ENCODE measurements at regions not wholly inside any gene's neighbourhood (a gene's known extent, or its start where the extent isn't known, plus 50 kb on each side); places are given as distances from the start of the nearest gene placed in this dataset.

DNA sequence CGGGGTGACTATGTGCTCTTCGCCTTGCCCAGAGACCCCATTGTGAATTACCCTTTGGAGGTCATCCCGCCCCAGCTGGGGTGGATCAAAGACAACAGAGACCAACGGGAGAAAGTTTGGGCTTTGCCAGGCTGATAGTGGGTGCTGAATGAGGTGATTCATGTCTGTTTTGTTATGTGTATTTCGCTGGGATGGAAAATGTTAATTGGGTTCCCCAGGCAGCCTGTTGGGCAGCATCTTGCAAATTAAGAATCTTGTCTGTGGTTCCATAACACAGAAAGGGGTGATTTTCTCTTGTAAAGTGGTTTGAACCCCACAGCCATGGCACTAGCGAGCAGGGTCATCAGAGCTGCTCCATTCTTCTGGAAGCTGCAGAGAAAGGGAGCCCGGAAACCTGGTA, 63.1 kb upstream of the UNC93A start:
- Histone ChIP-seq H3K79me2 (ENCODE audit: insufficient read depth, low read length) (no peaks in the 10 kb centered on the region), H3K4me1 (ENCODE audit: control insufficient read depth in 1 of 2, insufficient read depth in 2 of 2, low read length in 2 of 2) (peaks cover 3 to 11% of the 10 kb centered on the region in 2 experiments; a peak in 3 of 4 replicates), H3K9ac (ENCODE audit: low read length) (no peak overlapping the region), H3K9me2 (ENCODE audit: insufficient read depth) (no peaks in the 10 kb centered on the region), H4K20me1 (ENCODE audit: insufficient read depth) (no peaks in the 10 kb centered on the region), H3K36me3 (ENCODE audit: control insufficient read depth in 1 of 2, insufficient read depth in 2 of 2, low read length in 2 of 2) (no peaks in the 10 kb centered on the region), H3K27ac (ENCODE audit: low read depth, low read length) (no peak overlapping the region), H3K4me3 (replicated peaks in 1 of 2; ENCODE audit: low read depth in 1 of 2, low read length in 2 of 2) (no peak overlapping the region), H3K4me2 (ENCODE audit: low read length) (no peak overlapping the region), H2AFZ (ENCODE audit: low read depth, low read length, poor library complexity, severe bottlenecking) (no peak overlapping the region), H3K27me3 (ENCODE audit: insufficient read depth, low read length) (peaks cover 51% of the 10 kb centered on the region), H3K9me3 (ENCODE audit: control insufficient read depth in 1 of 2, insufficient read depth in 1 of 2, low read depth in 1 of 2, low read length in 2 of 2) (no peaks in the 10 kb centered on the region)
- intact Hi-C loops (cut with micrococcal nuclease) = no loop called here
- DNase-seq (ENCODE audit: low read depth, low spot score) = no peak
- ChIA-PET POLR2A (no interaction called here), RAD21 (ENCODE audit: low non-redundant PET in 1 of 2, low total read pairs in 2 of 2, uncharacterized antibody in 2 of 2, unreplicated experiment in 2 of 2) (no interaction called here), CTCF (no interaction called here)
- no peak for ATAC-seq
- TF ChIP-seq, protein P1, sequence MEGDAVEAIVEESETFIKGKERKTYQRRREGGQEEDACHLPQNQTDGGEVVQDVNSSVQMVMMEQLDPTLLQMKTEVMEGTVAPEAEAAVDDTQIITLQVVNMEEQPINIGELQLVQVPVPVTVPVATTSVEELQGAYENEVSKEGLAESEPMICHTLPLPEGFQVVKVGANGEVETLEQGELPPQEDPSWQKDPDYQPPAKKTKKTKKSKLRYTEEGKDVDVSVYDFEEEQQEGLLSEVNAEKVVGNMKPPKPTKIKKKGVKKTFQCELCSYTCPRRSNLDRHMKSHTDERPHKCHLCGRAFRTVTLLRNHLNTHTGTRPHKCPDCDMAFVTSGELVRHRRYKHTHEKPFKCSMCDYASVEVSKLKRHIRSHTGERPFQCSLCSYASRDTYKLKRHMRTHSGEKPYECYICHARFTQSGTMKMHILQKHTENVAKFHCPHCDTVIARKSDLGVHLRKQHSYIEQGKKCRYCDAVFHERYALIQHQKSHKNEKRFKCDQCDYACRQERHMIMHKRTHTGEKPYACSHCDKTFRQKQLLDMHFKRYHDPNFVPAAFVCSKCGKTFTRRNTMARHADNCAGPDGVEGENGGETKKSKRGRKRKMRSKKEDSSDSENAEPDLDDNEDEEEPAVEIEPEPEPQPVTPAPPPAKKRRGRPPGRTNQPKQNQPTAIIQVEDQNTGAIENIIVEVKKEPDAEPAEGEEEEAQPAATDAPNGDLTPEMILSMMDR (IDR thresholded peaks at IDR 0.05 in 2 of 3, conservative IDR thresholded peaks at IDR 0.05 in 1 of 3; ENCODE audit: borderline replicate concordance in 1 of 3, insufficient read depth in 1 of 3, low read depth in 2 of 3, low read length in 2 of 3) = no peak
- TF ChIP-seq RAD21 (IDR thresholded peaks at IDR 0.05; ENCODE audit: low read depth) (no peak), POLR2A (IDR thresholded peaks at IDR 0.05; ENCODE audit: borderline replicate concordance, extremely low read depth, insufficient read depth, insufficient read length) (no peak), EZH2phosphoT487 (IDR thresholded peaks at IDR 0.05; ENCODE audit: borderline replicate concordance) (no peak), JUND (IDR thresholded peaks at IDR 0.05) (no peak), CBX3 (IDR thresholded peaks at IDR 0.05; ENCODE audit: low read depth) (no peak)
- no TSS peak for BruUV-seq (replicated peaks)

GRCh38 chr6:167229586-167229985, 61.5 kb upstream of the UNC93A start:
- intact Hi-C loops (cut with micrococcal nuclease) = no loop called here
- H3K4me1 ChIP-seq (ENCODE audit: control insufficient read depth in 1 of 2, insufficient read depth in 2 of 2, low read length in 2 of 2) = peaks cover 1 to 2% of the 10 kb centered on the region in 2 experiments; a peak in 2 of 4 replicates
- no peaks in the 10 kb centered on the region for H3K36me3 ChIP-seq (ENCODE audit: control insufficient read depth in 1 of 2, insufficient read depth in 2 of 2, low read length in 2 of 2)
- no peaks in the 10 kb centered on the region for H3K79me2 ChIP-seq (ENCODE audit: insufficient read depth, low read length)
- H3K4me2 ChIP-seq (ENCODE audit: low read length) = no peak overlapping the region
- no peaks in the 10 kb centered on the region for H3K9me3 ChIP-seq (ENCODE audit: control insufficient read depth in 1 of 2, insufficient read depth in 1 of 2, low read depth in 1 of 2, low read length in 2 of 2)
- ATAC-seq = no peak
- peaks cover 59% of the 10 kb centered on the region for H3K27me3 ChIP-seq (ENCODE audit: insufficient read depth, low read length)
- CTCF ChIA-PET = no interaction called here
- no peaks in the 10 kb centered on the region for H4K20me1 ChIP-seq (ENCODE audit: insufficient read depth)
- no TSS peak for BruUV-seq (replicated peaks)
- H3K9ac ChIP-seq (ENCODE audit: low read length) = no peak overlapping the region
- no peak for DNase-seq (ENCODE audit: low read depth, low spot score)
- H2AFZ ChIP-seq (ENCODE audit: low read depth, low read length, poor library complexity, severe bottlenecking) = no peak overlapping the region
- RAD21 ChIA-PET (ENCODE audit: low non-redundant PET in 1 of 2, low total read pairs in 2 of 2, uncharacterized antibody in 2 of 2, unreplicated experiment in 2 of 2) = no interaction called here
- TF ChIP-seq EZH2 (IDR thresholded peaks at IDR 0.05) (no peak), CEBPB (IDR thresholded peaks at IDR 0.05; ENCODE audit: low read depth) (no peak)
- H3K4me3 ChIP-seq (replicated peaks in 1 of 2; ENCODE audit: low read depth in 1 of 2, low read length in 2 of 2) = no peak overlapping the region
- no peaks in the 10 kb centered on the region for H3K9me2 ChIP-seq (ENCODE audit: insufficient read depth)
- POLR2A ChIA-PET = no interaction called here
- no peak overlapping the region for H3K27ac ChIP-seq (ENCODE audit: low read depth, low read length)

All from HCT116 (cell line).